ENCODE measurements at regions not wholly inside any gene's neighbourhood (a gene's known extent, or its start where the extent isn't known, plus 50 kb on each side); places are given as distances from the start of the nearest gene placed in this dataset.

GRCh38 chr10:78406648-78407008, 373.0 kb downstream of the RPS24 start:
- Histone ChIP-seq H3K4me1 (ENCODE audit: insufficient read depth, low read length, poor library complexity, severe bottlenecking) (no peaks in the 10 kb centered on the region), H3K9me2 (ENCODE audit: insufficient read depth, low read length) (no peaks in the 10 kb centered on the region), H3K79me2 (ENCODE audit: insufficient read depth, low read depth, low read length) (no peaks in the 10 kb centered on the region), H2AFZ (ENCODE audit: low read length) (no peak overlapping the region), H3K9me3 (ENCODE audit: low read length) (no peaks in the 10 kb centered on the region), H3K4me2 (ENCODE audit: low read length) (no peak overlapping the region), H3K27ac (ENCODE audit: low read depth, low read length, poor library complexity, severe bottlenecking) (no peak overlapping the region), H4K20me1 (ENCODE audit: insufficient read depth, low read length) (no peaks in the 10 kb centered on the region), H3K36me3 (ENCODE audit: insufficient read depth, low read length) (no peaks in the 10 kb centered on the region), H3K4me3 (ENCODE audit: low read depth, low read length, poor library complexity, severe bottlenecking) (no peak overlapping the region)
- no peak for TF ChIP-seq EZH2phosphoT487 (IDR thresholded peaks at IDR 0.05; ENCODE audit: borderline replicate concordance, low read depth, low read length)
- TF ChIP-seq, protein P1, sequence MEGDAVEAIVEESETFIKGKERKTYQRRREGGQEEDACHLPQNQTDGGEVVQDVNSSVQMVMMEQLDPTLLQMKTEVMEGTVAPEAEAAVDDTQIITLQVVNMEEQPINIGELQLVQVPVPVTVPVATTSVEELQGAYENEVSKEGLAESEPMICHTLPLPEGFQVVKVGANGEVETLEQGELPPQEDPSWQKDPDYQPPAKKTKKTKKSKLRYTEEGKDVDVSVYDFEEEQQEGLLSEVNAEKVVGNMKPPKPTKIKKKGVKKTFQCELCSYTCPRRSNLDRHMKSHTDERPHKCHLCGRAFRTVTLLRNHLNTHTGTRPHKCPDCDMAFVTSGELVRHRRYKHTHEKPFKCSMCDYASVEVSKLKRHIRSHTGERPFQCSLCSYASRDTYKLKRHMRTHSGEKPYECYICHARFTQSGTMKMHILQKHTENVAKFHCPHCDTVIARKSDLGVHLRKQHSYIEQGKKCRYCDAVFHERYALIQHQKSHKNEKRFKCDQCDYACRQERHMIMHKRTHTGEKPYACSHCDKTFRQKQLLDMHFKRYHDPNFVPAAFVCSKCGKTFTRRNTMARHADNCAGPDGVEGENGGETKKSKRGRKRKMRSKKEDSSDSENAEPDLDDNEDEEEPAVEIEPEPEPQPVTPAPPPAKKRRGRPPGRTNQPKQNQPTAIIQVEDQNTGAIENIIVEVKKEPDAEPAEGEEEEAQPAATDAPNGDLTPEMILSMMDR (conservative IDR thresholded peaks at IDR 0.05; ENCODE audit: low read length), result no peak
- intact Hi-C loops (cut with micrococcal nuclease; ENCODE audit: unreplicated experiment), result no loop called here
- no TSS peak for BruUV-seq (replicated peaks)
- ChIA-PET POLR2A (no interaction called here), CTCF (ENCODE audit: unreplicated experiment) (no interaction called here)
- DNase-seq (ENCODE audit: low spot score), result no peak

GRCh38 chr10:78407009-78407711, 373.5 kb downstream of the RPS24 start:
- Histone ChIP-seq H3K4me2 (ENCODE audit: low read length) (peak overlapping the region; percentile 26; the same call in 1 of the 2 replicates), H3K9me2 (ENCODE audit: insufficient read depth, low read length) (no peaks in the 10 kb centered on the region), H3K4me3 (ENCODE audit: low read depth, low read length, poor library complexity, severe bottlenecking) (no peak overlapping the region), H3K79me2 (ENCODE audit: insufficient read depth, low read depth, low read length) (no peaks in the 10 kb centered on the region), H3K27ac (ENCODE audit: low read depth, low read length, poor library complexity, severe bottlenecking) (no peak overlapping the region), H4K20me1 (ENCODE audit: insufficient read depth, low read length) (no peaks in the 10 kb centered on the region), H3K9me3 (ENCODE audit: low read length) (no peaks in the 10 kb centered on the region), H3K4me1 (ENCODE audit: insufficient read depth, low read length, poor library complexity, severe bottlenecking) (no peaks in the 10 kb centered on the region), H2AFZ (ENCODE audit: low read length) (no peak overlapping the region), H3K36me3 (ENCODE audit: insufficient read depth, low read length) (no peaks in the 10 kb centered on the region)
- DNase-seq (ENCODE audit: low spot score), result peak; percentile 48
- TF ChIP-seq, protein P1 (conservative IDR thresholded peaks at IDR 0.05; ENCODE audit: low read length), result no peak
- TF ChIP-seq EZH2phosphoT487 (IDR thresholded peaks at IDR 0.05; ENCODE audit: borderline replicate concordance, low read depth, low read length), result no peak
- ChIA-PET POLR2A (no interaction called here), CTCF (ENCODE audit: unreplicated experiment) (no interaction called here)
- intact Hi-C loops (cut with micrococcal nuclease; ENCODE audit: unreplicated experiment), result no loop called here
- no TSS peak for BruUV-seq (replicated peaks)

DNA sequence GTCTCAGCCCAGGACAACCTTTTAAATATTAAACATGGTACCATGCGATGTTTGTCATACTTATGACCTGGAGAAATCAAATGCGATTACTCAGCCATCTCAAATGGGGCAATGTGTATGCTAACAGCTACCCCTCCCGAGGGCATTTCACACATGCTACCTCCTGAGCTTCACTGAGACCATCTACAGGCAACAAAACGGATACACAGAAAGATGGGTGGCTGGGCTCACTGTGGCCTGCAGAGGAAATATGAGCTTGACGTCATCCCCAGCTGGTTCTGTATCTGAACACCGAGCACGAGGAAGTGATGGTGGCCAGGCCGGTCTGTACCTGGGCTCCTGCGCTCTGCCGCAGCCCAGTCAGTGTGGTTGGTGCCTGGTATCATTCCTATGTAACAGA, 374.3 kb downstream of the RPS24 start:
- H3K9me3 ChIP-seq (ENCODE audit: low read length), result no peaks in the 10 kb centered on the region
- H3K36me3 ChIP-seq (ENCODE audit: insufficient read depth, low read length), result no peaks in the 10 kb centered on the region
- TF ChIP-seq, protein P1 (conservative IDR thresholded peaks at IDR 0.05; ENCODE audit: low read length), result no peak
- no peak for TF ChIP-seq EZH2phosphoT487 (IDR thresholded peaks at IDR 0.05; ENCODE audit: borderline replicate concordance, low read depth, low read length)
- CTCF ChIA-PET (ENCODE audit: unreplicated experiment), result no interaction called here
- no TSS peak for BruUV-seq (replicated peaks)
- H2AFZ ChIP-seq (ENCODE audit: low read length), result no peak overlapping the region
- no peak for DNase-seq (ENCODE audit: low spot score)
- POLR2A ChIA-PET, result no interaction called here
- intact Hi-C loops (cut with micrococcal nuclease; ENCODE audit: unreplicated experiment), result no loop called here
- no peaks in the 10 kb centered on the region for H4K20me1 ChIP-seq (ENCODE audit: insufficient read depth, low read length)
- no peak overlapping the region for H3K4me2 ChIP-seq (ENCODE audit: low read length)
- no peaks in the 10 kb centered on the region for H3K4me1 ChIP-seq (ENCODE audit: insufficient read depth, low read length, poor library complexity, severe bottlenecking)
- H3K9me2 ChIP-seq (ENCODE audit: insufficient read depth, low read length), result no peaks in the 10 kb centered on the region
- no peak overlapping the region for H3K4me3 ChIP-seq (ENCODE audit: low read depth, low read length, poor library complexity, severe bottlenecking)
- no peak overlapping the region for H3K27ac ChIP-seq (ENCODE audit: low read depth, low read length, poor library complexity, severe bottlenecking)
- no peaks in the 10 kb centered on the region for H3K79me2 ChIP-seq (ENCODE audit: insufficient read depth, low read depth, low read length)

Measured in OCI-LY7 (cell line).